ENCODE measurements at regions not wholly inside any gene's neighbourhood (a gene's known extent, or its start where the extent isn't known, plus 50 kb on each side); places are given as distances from the start of the nearest gene placed in this dataset.
A peak's percentile ranks its signal among the peaks of the same experiment; 100 is the strongest.

GRCh38 chr5:152274224-152274623 lies 130.9 kb downstream of the NMUR2 start:
- Mint-ChIP-seq H3K4me3 (no peak overlapping the region), H3K27ac (no peak overlapping the region), H3K36me3 (ENCODE audit: low read depth) (no peaks in the 10 kb centered on the region), H3K4me1 (ENCODE audit: low read depth) (no peaks in the 10 kb centered on the region), H3K9me3 (peaks cover 39% of the 10 kb centered on the region), H3K27me3 (ENCODE audit: insufficient read depth) (peaks cover 3% of the 10 kb centered on the region; the same call in 1 of the 2 replicates)
- no peak for DNase-seq
- TF ChIP-seq CTCF (IDR thresholded peaks at IDR 0.05), result no peak

GRCh38 chr5:152271420-152271819 lies 133.7 kb downstream of the NMUR2 start:
- no peak for DNase-seq
- Mint-ChIP-seq H3K4me3 (no peak overlapping the region), H3K36me3 (ENCODE audit: low read depth) (no peaks in the 10 kb centered on the region), H3K27ac (no peak overlapping the region), H3K9me3 (peaks cover 27% of the 10 kb centered on the region), H3K4me1 (ENCODE audit: low read depth) (no peaks in the 10 kb centered on the region), H3K27me3 (ENCODE audit: insufficient read depth) (peaks cover 3% of the 10 kb centered on the region; the same call in 1 of the 2 replicates)
- peak; percentile 39; the same call in 1 of the 2 replicates for TF ChIP-seq CTCF (IDR thresholded peaks at IDR 0.05)

GRCh38 chr5:152270096-152270495 lies 135.0 kb downstream of the NMUR2 start:
- TF ChIP-seq CTCF (IDR thresholded peaks at IDR 0.05), result no peak
- H3K4me1 Mint-ChIP-seq (ENCODE audit: low read depth), result no peaks in the 10 kb centered on the region
- no peak for DNase-seq
- no peak overlapping the region for H3K27ac Mint-ChIP-seq
- H3K27me3 Mint-ChIP-seq (ENCODE audit: insufficient read depth), result peaks cover 3% of the 10 kb centered on the region; the same call in 1 of the 2 replicates
- peaks cover 14% of the 10 kb centered on the region for H3K9me3 Mint-ChIP-seq
- H3K36me3 Mint-ChIP-seq (ENCODE audit: low read depth), result no peaks in the 10 kb centered on the region
- no peak overlapping the region for H3K4me3 Mint-ChIP-seq

GRCh38 chr5:152269533-152269932 lies 135.5 kb downstream of the NMUR2 start:
- peaks cover 3% of the 10 kb centered on the region; the same call in 1 of the 2 replicates for H3K27me3 Mint-ChIP-seq (ENCODE audit: insufficient read depth)
- no peaks in the 10 kb centered on the region for H3K4me1 Mint-ChIP-seq (ENCODE audit: low read depth)
- DNase-seq, result no peak
- peaks cover 17% of the 10 kb centered on the region for H3K9me3 Mint-ChIP-seq
- no peak overlapping the region for H3K4me3 Mint-ChIP-seq
- TF ChIP-seq CTCF (IDR thresholded peaks at IDR 0.05), result no peak
- no peak overlapping the region for H3K27ac Mint-ChIP-seq
- H3K36me3 Mint-ChIP-seq (ENCODE audit: low read depth), result no peaks in the 10 kb centered on the region

- Mint-ChIP-seq H3K4me1 (ENCODE audit: low read depth) (no peaks in the 10 kb centered on the region), H3K4me3 (no peak overlapping the region)
- no peak for TF ChIP-seq CTCF (IDR thresholded peaks at IDR 0.05)
These were observed 140.3 kb downstream of the NMUR2 start for GRCh38 chr5:152264645-152265254.

More at GRCh38 chr5:152264645-152265254, 140.3 kb downstream of the NMUR2 start:
- Mint-ChIP-seq H3K27me3 (ENCODE audit: insufficient read depth) (no peaks in the 10 kb centered on the region; the same call in 1 of the 2 replicates), H3K36me3 (ENCODE audit: low read depth) (no peaks in the 10 kb centered on the region), H3K27ac (no peak overlapping the region), H3K9me3 (peaks cover 33% of the 10 kb centered on the region)
- no peak for DNase-seq

Measured in HFFc6 (cell line).